Peyer's patch (tissue), 4 donors: ENCODE measurements at regions not wholly inside any gene's neighbourhood (a gene's known extent, or its start where the extent isn't known, plus 50 kb on each side); places are given as distances from the start of the nearest gene placed in this dataset.

Source experiments
- DNase-seq, 3 donors: peaks; one replicate each; pipeline ENCODE4 v3.0.0-alpha.2; 2017 to 2019
- H3K27ac ChIP-seq, 4 donors: fragments of 200-600 bp; sonication (generic); one replicate each; pipeline ENCODE4 v1.5.1; 2016 to 2019
- H3K27me3 ChIP-seq, 2 donors: fragments of 200-600 bp; sonication (generic); one replicate each; pipeline ENCODE4 v1.5.1; 2019
- H3K36me3 ChIP-seq, 3 donors: fragments of 200-600 bp; sonication (generic); one replicate each; pipeline ENCODE4 v1.5.1; 2016 to 2019
- H3K4me1 ChIP-seq, 4 donors: fragments of 200-600 bp; sonication (generic); one replicate each; pipeline ENCODE4 v1.5.1; 2016 to 2019
- H3K4me3 ChIP-seq, 4 donors: fragments of 200-600 bp; sonication (generic); 1 replicate in 3 of 4; 2 replicates in 1 of 4; pipeline ENCODE4 v1.5.1; 2016 to 2019; ENCODE audit warnings: mild to moderate bottlenecking in 1 of 4
- H3K9me3 ChIP-seq, 4 donors: fragments of 200-600 bp; sonication (generic); one replicate each; pipeline ENCODE4 v1.5.1; 2016 to 2019; ENCODE audit warnings: mild to moderate bottlenecking in 1 of 4
- CTCF ChIP-seq, 6 experiments: fragments of 450-650 bp in 4 of 6; fragments of 200-600 bp in 2 of 6; sonication (generic) in 1 of 6; IDR thresholded peaks; one replicate each; pipeline ENCODE4 v1.5.1; 2017 to 2019; ENCODE audit warnings: antibody characterized with exemption in 6 of 6, mild to moderate bottlenecking in 3 of 6, moderate library complexity in 1 of 6
- POLR2A ChIP-seq, 2 donors: fragments of 450-650 bp; IDR thresholded peaks; one replicate each; pipeline ENCODE4 v1.5.1; 2017; ENCODE audit warnings: antibody characterized with exemption in 2 of 2, mild to moderate bottlenecking in 2 of 2, moderate library complexity in 2 of 2

- TF ChIP-seq CTCF (IDR thresholded peaks at IDR 0.05), result no peak
- no peak for TF ChIP-seq POLR2A (IDR thresholded peaks at IDR 0.05)
Observed at GRCh38 chr3:135458541-135459322, 506.8 kb upstream of the PPP2R3A start.

GRCh38 chr3:135460273-135460672 lies 505.3 kb upstream of the PPP2R3A start:
- no peak for DNase-seq
- Histone ChIP-seq H3K9me3 (no peaks in the 10 kb centered on the region), H3K4me1 (no peaks in the 10 kb centered on the region), H3K27ac (no peak overlapping the region), H3K27me3 (no peaks in the 10 kb centered on the region), H3K4me3 (no peak overlapping the region), H3K36me3 (no peaks in the 10 kb centered on the region)
- TF ChIP-seq POLR2A (IDR thresholded peaks at IDR 0.05) (no peak), CTCF (IDR thresholded peaks at IDR 0.05) (no peak)

More at GRCh38 chr3:135458541-135459322, 506.8 kb upstream of the PPP2R3A start:
- no peak overlapping the region for H3K4me3 ChIP-seq
- H3K4me1 ChIP-seq, result no peaks in the 10 kb centered on the region
- no peaks in the 10 kb centered on the region for H3K36me3 ChIP-seq
- H3K27me3 ChIP-seq, result no peaks in the 10 kb centered on the region
- no peak for DNase-seq
- no peak overlapping the region for H3K27ac ChIP-seq
- no peaks in the 10 kb centered on the region for H3K9me3 ChIP-seq

GRCh38 chr3:135471911-135472310 lies 493.6 kb upstream of the PPP2R3A start:
- Histone ChIP-seq H3K27ac (no peak overlapping the region), H3K4me1 (no peaks in the 10 kb centered on the region), H3K9me3 (no peaks in the 10 kb centered on the region), H3K36me3 (no peaks in the 10 kb centered on the region), H3K4me3 (no peak overlapping the region), H3K27me3 (no peaks in the 10 kb centered on the region)
- no peak for DNase-seq
- TF ChIP-seq CTCF (IDR thresholded peaks at IDR 0.05), result no peak
- no peak for TF ChIP-seq POLR2A (IDR thresholded peaks at IDR 0.05)

- Histone ChIP-seq H3K36me3 (no peaks in the 10 kb centered on the region), H3K4me3 (no peak overlapping the region), H3K27ac (no peak overlapping the region), H3K9me3 (no peaks in the 10 kb centered on the region), H3K27me3 (no peaks in the 10 kb centered on the region), H3K4me1 (no peaks in the 10 kb centered on the region)
- no peak for TF ChIP-seq CTCF (IDR thresholded peaks at IDR 0.05)
- TF ChIP-seq POLR2A (IDR thresholded peaks at IDR 0.05), result no peak
- DNase-seq, result no peak
Observed at GRCh38 chr3:135473449-135473848, 492.1 kb upstream of the PPP2R3A start.

GRCh38 chr3:135487261-135487660 lies 478.3 kb upstream of the PPP2R3A start:
- no peak for TF ChIP-seq POLR2A (IDR thresholded peaks at IDR 0.05)
- TF ChIP-seq CTCF (IDR thresholded peaks at IDR 0.05), result no peak
- H3K4me1 ChIP-seq, result no peaks in the 10 kb centered on the region

More at GRCh38 chr3:135487261-135487660, 478.3 kb upstream of the PPP2R3A start:
- Histone ChIP-seq H3K4me3 (no peak overlapping the region), H3K27ac (no peak overlapping the region), H3K36me3 (no peaks in the 10 kb centered on the region), H3K9me3 (no peaks in the 10 kb centered on the region), H3K27me3 (no peaks in the 10 kb centered on the region)
- no peak for DNase-seq
